ENCODE measurements at regions not wholly inside any gene's neighbourhood (a gene's known extent, or its start where the extent isn't known, plus 50 kb on each side); places are given as distances from the start of the nearest gene placed in this dataset.

DNA sequence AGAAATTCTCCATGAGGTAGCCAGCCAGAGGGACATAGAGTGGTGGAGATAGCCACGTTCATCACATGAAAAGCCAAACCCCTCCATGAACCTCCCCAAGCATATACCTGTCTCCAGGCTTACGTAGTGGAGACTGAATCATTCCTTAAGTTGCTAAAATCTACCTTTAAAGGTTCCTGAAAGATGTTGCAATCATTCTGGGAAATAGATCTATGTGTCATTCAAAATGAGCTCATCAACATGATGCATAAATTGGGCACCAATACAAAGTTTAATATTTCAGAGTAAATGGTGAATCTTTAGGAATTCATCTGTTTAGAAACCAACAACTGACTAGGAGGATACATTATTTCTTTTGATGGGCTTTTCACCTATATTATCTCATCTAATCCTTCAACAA, 362.6 kb upstream of the ID2 start:
- TF ChIP-seq POLR2A (IDR thresholded peaks at IDR 0.05), result no peak
- TF ChIP-seq, protein P1, sequence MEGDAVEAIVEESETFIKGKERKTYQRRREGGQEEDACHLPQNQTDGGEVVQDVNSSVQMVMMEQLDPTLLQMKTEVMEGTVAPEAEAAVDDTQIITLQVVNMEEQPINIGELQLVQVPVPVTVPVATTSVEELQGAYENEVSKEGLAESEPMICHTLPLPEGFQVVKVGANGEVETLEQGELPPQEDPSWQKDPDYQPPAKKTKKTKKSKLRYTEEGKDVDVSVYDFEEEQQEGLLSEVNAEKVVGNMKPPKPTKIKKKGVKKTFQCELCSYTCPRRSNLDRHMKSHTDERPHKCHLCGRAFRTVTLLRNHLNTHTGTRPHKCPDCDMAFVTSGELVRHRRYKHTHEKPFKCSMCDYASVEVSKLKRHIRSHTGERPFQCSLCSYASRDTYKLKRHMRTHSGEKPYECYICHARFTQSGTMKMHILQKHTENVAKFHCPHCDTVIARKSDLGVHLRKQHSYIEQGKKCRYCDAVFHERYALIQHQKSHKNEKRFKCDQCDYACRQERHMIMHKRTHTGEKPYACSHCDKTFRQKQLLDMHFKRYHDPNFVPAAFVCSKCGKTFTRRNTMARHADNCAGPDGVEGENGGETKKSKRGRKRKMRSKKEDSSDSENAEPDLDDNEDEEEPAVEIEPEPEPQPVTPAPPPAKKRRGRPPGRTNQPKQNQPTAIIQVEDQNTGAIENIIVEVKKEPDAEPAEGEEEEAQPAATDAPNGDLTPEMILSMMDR (IDR thresholded peaks at IDR 0.05), result no peak

Data from adrenal gland (tissue), 5 donors.